Sigmoid colon (tissue), 6 donors: ENCODE measurements at regions not wholly inside any gene's neighbourhood (a gene's known extent, or its start where the extent isn't known, plus 50 kb on each side); places are given as distances from the start of the nearest gene placed in this dataset.

Source experiments
- DNase-seq: peaks from one replicate; pipeline ENCODE4 v3.0.0-alpha.2; 2019
- H3K27ac ChIP-seq, 4 donors: fragments of 200-600 bp; sonication (generic); one replicate each; pipeline ENCODE4 v1.5.1; 2016 to 2019; ENCODE audit warnings: mild to moderate bottlenecking in 1 of 4
- H3K27me3 ChIP-seq, 3 donors: fragments of 200-600 bp; sonication (generic); one replicate each; pipeline ENCODE4 v1.5.1; 2019; ENCODE audit warnings: mild to moderate bottlenecking in 1 of 3
- H3K36me3 ChIP-seq, 4 donors: fragments of 200-600 bp; sonication (generic); one replicate each; pipeline ENCODE4 v1.5.1; 2016 to 2019
- H3K4me1 ChIP-seq, 4 donors: fragments of 200-600 bp; sonication (generic); one replicate each; pipeline ENCODE4 v1.5.1; 2017 to 2019
- H3K4me3 ChIP-seq, 4 donors: fragments of 200-600 bp; sonication (generic); one replicate each; pipeline ENCODE4 v1.5.1; 2017 to 2019; ENCODE audit warnings: mild to moderate bottlenecking in 2 of 4, moderate library complexity in 1 of 4
- H3K9me3 ChIP-seq, 4 donors: fragments of 200-600 bp in 3 of 4; sonication (generic) in 3 of 4; one replicate each; pipeline versions ENCODE4 v1.5.1 to v1.6.1; 2013 to 2019
- EP300 ChIP-seq, 4 donors: sonication (generic); formaldehyde crosslinking; IDR thresholded peaks; one replicate each; pipeline ENCODE4 v1.6.1; 2017; ENCODE audit warnings: antibody characterized with exemption in 4 of 4
- POLR2A ChIP-seq, 2 donors: fragments of 450-650 bp; IDR thresholded peaks; one replicate each; pipeline ENCODE4 v1.6.1; 2016; ENCODE audit warnings: antibody characterized with exemption in 2 of 2, mild to moderate bottlenecking in 2 of 2, moderate library complexity in 2 of 2
- POLR2AphosphoS5 ChIP-seq, 4 donors: sonication (generic); formaldehyde crosslinking; IDR thresholded peaks; one replicate each; pipeline ENCODE4 v1.6.1; 2017; ENCODE audit warnings: antibody characterized with exemption in 4 of 4
- WGBS, 2 donors: extraction: QIAGEN DNeasy Blood & Tissue Kit; methylation state at CpG; one replicate each; pipeline ENCODE4 v1.1.7; 2013; 5-methylcytosine and 5-hydroxymethylcytosine counted together
- intact Hi-C: fragments of 100-400 bp; cut with DNase I; formaldehyde crosslinking; loops from one replicate; pipeline ENCODE4 v1.15.1; 2023
- TF ChIP-seq, protein P1 (sequence below), 4 experiments: fragments of 450-650 bp in 3 of 4; fragments of 200-600 bp in 1 of 4; IDR thresholded peaks; one replicate each; pipeline ENCODE4 v1.5.1; 2016 to 2019; ENCODE audit warnings: antibody characterized with exemption in 4 of 4, mild to moderate bottlenecking in 3 of 4, moderate library complexity in 2 of 4
- donor health status: healthy with polysubstance abuse.
- donor health status: healthy.

DNA sequence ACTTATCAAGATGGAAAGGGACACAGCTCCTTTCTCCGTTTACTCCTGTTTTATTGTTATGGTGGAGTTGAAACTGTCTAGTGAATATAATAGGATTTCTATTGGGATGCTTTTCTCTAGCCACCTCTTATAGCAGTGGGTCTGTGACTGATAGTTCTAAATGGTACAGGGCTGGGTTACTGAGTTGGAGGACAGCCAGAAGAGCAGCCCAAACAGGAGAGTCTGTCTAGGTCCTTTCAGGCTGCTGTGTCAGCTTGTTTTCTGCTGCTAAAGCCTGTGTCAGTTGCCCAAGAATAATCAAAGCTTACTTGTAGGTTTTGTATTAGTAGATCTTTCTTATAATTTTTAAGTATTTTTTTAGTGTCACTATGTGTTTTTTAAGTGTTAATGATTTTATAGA is 356.0 kb upstream of the SEMA6A start:
- 80 to 93% methylated on average over 1 of the region's 1 CpG for WGBS, 2 donors
- no peak for DNase-seq
- no peaks in the 10 kb centered on the region for H3K4me1 ChIP-seq
- TF ChIP-seq POLR2AphosphoS5 (IDR thresholded peaks at IDR 0.05): no peak
- TF ChIP-seq POLR2A (IDR thresholded peaks at IDR 0.05): no peak
- TF ChIP-seq, protein P1, sequence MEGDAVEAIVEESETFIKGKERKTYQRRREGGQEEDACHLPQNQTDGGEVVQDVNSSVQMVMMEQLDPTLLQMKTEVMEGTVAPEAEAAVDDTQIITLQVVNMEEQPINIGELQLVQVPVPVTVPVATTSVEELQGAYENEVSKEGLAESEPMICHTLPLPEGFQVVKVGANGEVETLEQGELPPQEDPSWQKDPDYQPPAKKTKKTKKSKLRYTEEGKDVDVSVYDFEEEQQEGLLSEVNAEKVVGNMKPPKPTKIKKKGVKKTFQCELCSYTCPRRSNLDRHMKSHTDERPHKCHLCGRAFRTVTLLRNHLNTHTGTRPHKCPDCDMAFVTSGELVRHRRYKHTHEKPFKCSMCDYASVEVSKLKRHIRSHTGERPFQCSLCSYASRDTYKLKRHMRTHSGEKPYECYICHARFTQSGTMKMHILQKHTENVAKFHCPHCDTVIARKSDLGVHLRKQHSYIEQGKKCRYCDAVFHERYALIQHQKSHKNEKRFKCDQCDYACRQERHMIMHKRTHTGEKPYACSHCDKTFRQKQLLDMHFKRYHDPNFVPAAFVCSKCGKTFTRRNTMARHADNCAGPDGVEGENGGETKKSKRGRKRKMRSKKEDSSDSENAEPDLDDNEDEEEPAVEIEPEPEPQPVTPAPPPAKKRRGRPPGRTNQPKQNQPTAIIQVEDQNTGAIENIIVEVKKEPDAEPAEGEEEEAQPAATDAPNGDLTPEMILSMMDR (IDR thresholded peaks at IDR 0.05): no peak
- TF ChIP-seq EP300 (IDR thresholded peaks at IDR 0.05): no peak
- no peak overlapping the region for H3K27ac ChIP-seq
- no peaks in the 10 kb centered on the region for H3K27me3 ChIP-seq
- intact Hi-C loops: no loop called here
- no peaks in the 10 kb centered on the region for H3K36me3 ChIP-seq
- H3K4me3 ChIP-seq: no peak overlapping the region
- no peaks in the 10 kb centered on the region for H3K9me3 ChIP-seq

DNA sequence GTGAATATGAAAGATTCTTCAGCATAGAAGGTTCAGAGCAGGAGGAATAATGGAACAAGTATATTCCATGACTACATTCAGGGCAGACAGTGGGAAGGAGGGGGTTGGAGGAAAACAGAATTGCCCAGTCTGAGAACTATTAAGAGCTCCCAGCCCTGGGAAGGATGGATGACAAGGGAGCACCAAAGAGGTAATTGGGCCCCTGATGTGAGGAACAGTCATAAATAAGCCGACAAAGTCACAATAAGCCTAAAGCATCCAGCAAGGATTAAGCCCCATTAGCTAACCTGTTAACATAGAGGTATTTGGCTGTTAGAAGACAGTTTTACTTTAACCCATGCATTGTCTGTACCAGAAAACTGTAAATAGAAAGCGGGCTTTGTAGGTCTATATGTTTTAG is 348.7 kb upstream of the SEMA6A start:
- no peaks in the 10 kb centered on the region for H3K4me1 ChIP-seq
- WGBS, 2 donors: 73 to 77% methylated on average over 2 of the region's 2 CpGs
- H3K27me3 ChIP-seq: no peaks in the 10 kb centered on the region

DNA sequence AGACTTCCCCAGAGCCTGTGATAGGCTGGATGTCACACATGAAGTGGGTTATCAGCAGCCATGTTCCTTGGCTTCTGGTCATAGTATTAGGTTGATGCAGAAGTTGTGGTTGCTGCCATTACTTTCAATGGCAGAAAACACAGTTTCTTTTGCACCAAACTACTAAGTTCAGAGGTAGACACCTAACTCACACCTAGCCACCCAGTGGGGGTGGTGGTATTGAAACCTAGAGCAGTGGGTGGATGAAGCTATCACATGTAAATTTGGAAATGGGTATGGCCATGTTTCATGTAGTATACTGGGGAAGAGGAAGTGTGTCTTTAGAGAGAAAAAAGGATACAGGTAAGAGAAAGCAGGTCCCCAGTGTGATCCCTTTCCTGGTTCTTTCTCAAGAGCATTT is 347.9 kb upstream of the SEMA6A start:
- Histone ChIP-seq H3K9me3 (no peaks in the 10 kb centered on the region), H3K27ac (no peak overlapping the region), H3K36me3 (no peaks in the 10 kb centered on the region), H3K4me3 (no peak overlapping the region), H3K4me1 (no peaks in the 10 kb centered on the region), H3K27me3 (no peaks in the 10 kb centered on the region)
- TF ChIP-seq EP300 (IDR thresholded peaks at IDR 0.05) (no peak), POLR2A (IDR thresholded peaks at IDR 0.05) (no peak), POLR2AphosphoS5 (IDR thresholded peaks at IDR 0.05) (no peak)
- TF ChIP-seq, protein P1 (IDR thresholded peaks at IDR 0.05): no peak
- DNase-seq: no peak
- intact Hi-C loops: no loop called here

More for the DNA sequence above, 348.7 kb upstream of the SEMA6A start:
- Histone ChIP-seq H3K27ac (no peak overlapping the region), H3K36me3 (no peaks in the 10 kb centered on the region), H3K4me3 (no peak overlapping the region), H3K9me3 (no peaks in the 10 kb centered on the region)
- intact Hi-C loops: no loop called here
- TF ChIP-seq POLR2AphosphoS5 (IDR thresholded peaks at IDR 0.05) (no peak), POLR2A (IDR thresholded peaks at IDR 0.05) (no peak), EP300 (IDR thresholded peaks at IDR 0.05) (no peak)
- TF ChIP-seq, protein P1 (IDR thresholded peaks at IDR 0.05): no peak
- DNase-seq: no peak

DNA sequence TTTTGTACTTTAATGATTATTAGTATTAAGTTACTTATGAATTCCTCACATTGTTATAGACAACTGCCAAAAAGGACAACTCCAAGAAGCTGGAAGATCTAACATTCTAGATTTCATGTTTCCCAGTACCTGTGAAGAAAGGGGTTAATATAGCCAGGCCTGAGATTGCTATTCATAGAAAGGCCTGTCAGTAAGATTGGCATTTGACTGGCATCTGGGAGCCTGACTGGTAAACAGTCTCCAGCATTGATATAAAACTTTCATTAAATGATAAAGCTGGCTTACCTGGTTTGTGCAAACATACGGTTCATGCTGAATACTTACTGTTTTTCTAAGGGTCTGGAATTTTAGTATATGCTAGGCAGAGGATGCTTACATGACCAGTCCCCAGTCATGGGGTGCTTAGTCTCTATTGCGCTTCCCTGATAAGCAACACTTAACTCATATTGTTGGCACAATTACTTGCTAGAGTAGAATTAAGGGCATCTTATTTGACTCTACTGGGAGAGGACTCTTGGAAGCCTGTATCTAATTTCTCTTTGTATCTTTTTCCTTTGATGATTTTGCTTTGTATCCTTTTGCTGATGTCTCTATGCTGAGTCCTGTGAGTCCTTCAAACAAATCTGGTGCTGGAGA is 340.4 kb upstream of the SEMA6A start:
- Histone ChIP-seq H3K27ac (no peak overlapping the region), H3K4me3 (no peak overlapping the region), H3K9me3 (no peaks in the 10 kb centered on the region), H3K4me1 (no peaks in the 10 kb centered on the region), H3K36me3 (no peaks in the 10 kb centered on the region), H3K27me3 (no peaks in the 10 kb centered on the region)
- 96 to 97% methylated on average over 2 of the region's 2 CpGs for WGBS, 2 donors
- intact Hi-C loops: no loop called here
- DNase-seq: no peak
- TF ChIP-seq POLR2AphosphoS5 (IDR thresholded peaks at IDR 0.05) (no peak), POLR2A (IDR thresholded peaks at IDR 0.05) (no peak), EP300 (IDR thresholded peaks at IDR 0.05) (no peak)
- TF ChIP-seq, protein P1 (IDR thresholded peaks at IDR 0.05): no peak

DNA sequence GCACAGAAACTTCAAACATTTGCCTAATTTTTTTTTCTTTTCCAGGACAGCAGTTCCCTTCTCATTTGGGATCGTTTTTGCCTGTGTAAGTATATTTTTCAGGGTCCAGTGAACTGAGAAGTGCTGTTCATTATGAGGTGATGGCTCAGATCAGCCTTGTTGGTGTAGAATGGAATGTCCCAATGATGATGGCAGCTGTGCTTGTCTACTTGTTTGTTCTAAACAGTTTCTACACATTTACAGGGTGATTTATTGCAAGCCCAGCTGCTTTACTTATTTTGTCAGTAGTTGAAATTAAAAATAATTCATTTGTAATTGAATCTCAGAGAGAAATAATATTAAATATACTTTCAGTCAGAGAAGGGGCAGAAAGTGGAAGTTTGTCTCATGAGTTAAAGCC is 337.6 kb upstream of the SEMA6A start:
- Histone ChIP-seq H3K36me3 (no peaks in the 10 kb centered on the region), H3K9me3 (no peaks in the 10 kb centered on the region), H3K27ac (no peak overlapping the region), H3K4me3 (no peak overlapping the region), H3K4me1 (no peaks in the 10 kb centered on the region), H3K27me3 (no peaks in the 10 kb centered on the region)
- intact Hi-C loops: no loop called here
- 48 to 57% methylated on average over 1 of the region's 1 CpG for WGBS, 2 donors
- no peak for DNase-seq
- TF ChIP-seq, protein P1 (IDR thresholded peaks at IDR 0.05): no peak
- no peak for TF ChIP-seq POLR2AphosphoS5 (IDR thresholded peaks at IDR 0.05)
- no peak for TF ChIP-seq POLR2A (IDR thresholded peaks at IDR 0.05)
- TF ChIP-seq EP300 (IDR thresholded peaks at IDR 0.05): no peak
